NOMO-1 treated with dmso at 0.1 percent for 144 hours (cell line): ENCODE measurements at regions not wholly inside any gene's neighbourhood (a gene's known extent, or its start where the extent isn't known, plus 50 kb on each side); places are given as distances from the start of the nearest gene placed in this dataset.
"Not testable (repeated sequence)": the region's sequence is repeated elsewhere in the genome, so short reads cannot be mapped to it uniquely, and the experiment has no call there.

Experiments used
- DNase-seq: peaks from one replicate; lab custom pipeline; 2025; ENCODE audit not compliant: unreplicated experiment; lab: John Stamatoyannopoulos, UW

DNA sequence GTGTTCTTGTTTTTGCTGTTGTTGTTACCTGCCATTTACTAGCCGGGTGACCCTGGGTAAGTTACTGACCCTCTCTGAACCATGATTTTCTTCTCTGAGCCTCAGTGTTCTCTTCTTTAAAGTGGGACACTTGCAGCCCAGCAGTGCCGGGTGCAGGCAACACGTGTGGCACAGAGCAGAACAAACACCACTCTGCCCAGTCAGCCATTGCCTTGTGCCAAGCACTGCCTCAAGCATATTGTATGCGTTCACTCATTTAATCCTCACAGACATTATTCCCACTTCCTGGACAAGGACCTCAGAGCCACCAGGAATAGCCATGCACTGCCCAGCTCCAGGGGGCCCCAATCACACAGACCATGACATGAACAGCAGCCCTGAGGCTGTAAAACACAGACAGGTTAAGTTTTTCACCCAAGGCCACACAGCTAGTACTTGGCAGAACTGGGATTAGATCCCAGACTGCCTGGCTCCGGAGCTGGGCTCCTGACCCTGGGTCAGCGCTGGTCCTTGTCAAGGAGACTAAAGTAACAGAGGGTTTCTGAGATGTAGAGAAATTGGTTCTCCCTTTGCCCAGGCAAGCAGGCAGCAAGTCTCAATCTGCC lies 74.0 kb upstream of the PTPN1 start:
- no peak for DNase-seq

DNA sequence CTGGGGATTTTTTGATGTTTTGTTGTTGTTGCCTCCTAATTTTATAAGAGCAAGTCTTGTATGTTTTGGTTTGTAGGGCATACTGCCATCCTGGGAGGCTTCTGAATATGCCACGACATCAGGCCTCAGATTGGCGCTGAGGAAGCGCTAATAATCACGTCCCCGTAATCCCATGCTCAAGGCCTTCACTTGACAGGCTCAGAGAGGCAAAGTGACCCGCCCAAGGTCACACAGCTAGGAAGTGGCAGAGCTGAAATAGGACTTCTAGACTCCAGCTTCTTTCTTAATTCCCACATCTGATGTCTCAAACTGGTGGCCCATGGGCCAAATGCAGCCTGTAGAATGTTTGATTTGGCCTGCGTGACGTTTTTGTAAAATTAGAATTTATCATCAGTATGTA lies 73.5 kb upstream of the PTPN1 start:
- DNase-seq, result no peak

DNA sequence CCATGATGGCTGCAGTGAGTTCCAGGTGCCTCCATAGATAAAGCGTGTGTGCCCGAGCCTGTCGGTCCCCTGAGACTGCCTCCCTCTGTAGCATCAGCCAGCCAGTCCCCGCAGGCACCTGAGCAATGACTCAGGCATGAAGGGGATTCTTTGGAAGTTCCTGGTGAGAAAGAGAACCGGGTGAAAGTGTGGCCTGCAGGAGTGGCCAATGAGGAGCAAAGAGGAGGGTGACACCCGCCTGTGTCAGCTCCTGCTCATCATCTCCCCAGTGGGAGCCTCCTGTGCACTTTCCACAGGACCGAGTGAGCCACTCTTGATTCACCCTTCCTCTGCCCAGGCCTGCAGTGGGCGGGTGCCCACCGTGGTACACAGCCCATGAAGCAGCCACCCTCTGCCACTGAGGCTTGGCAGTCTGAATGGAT lies 71.2 kb upstream of the PTPN1 start:
- DNase-seq, result no peak

DNA sequence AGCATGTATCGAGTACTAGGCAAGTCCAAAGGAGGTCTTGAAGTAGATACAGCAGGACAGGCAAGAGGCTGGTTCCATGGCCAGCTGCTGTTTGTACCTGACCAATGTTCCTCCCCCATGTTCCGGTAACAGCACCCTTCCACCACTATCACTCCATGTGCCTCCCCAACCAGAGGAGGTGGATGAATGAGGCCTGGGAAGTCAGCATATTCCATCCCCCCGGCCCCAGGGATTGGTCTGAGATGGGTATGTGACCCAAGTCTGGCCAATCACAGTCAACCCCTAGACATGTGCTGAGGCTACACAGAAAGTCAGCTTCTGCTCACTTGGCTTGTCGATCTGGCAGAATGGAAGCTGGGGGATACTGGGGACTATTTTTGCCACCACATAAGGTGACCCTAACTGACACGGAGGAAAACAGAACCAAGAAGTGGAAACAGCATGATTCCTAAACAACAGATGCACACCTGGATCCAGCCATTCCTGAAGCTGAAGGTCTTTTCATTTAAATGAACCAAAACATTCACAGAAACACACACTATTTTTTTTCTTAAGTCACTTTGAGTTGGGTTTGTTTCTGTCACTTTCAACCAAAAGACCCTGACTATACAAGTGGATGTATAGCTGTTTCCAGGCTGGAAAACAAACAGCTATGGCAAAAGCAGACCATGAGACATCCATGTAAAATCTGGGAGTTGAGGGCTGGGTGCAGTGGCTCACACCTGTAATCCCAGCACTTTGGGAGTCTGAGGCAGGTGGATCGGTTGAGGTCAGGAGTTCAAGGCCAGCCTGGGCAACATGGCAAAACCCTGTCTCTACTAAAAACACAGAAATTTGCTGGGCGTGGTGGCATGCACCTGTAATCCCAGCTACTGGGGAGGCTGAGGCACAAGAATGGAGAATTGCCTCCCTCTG lies 70.4 kb upstream of the PTPN1 start:
- DNase-seq, result no peak

DNA sequence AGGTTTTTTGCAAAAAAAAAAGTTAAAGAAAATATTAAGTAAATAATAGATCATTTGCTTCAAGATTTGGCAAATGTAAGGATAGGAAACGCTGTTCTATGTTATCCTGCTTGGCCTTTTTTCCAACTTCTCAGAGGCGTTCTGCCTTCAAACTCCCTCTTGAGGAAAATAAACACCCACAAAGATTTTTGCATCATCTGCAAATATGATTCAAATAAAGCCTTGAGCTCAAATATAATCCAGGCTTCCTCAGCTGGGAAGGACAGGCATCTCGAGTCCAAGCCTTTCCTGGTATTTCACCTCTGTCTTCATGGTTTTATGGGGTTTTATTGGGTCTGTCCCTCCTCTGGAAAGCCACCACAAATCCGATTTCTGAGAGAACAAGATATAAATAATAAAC lies 67.7 kb upstream of the PTPN1 start:
- no peak for DNase-seq

DNA sequence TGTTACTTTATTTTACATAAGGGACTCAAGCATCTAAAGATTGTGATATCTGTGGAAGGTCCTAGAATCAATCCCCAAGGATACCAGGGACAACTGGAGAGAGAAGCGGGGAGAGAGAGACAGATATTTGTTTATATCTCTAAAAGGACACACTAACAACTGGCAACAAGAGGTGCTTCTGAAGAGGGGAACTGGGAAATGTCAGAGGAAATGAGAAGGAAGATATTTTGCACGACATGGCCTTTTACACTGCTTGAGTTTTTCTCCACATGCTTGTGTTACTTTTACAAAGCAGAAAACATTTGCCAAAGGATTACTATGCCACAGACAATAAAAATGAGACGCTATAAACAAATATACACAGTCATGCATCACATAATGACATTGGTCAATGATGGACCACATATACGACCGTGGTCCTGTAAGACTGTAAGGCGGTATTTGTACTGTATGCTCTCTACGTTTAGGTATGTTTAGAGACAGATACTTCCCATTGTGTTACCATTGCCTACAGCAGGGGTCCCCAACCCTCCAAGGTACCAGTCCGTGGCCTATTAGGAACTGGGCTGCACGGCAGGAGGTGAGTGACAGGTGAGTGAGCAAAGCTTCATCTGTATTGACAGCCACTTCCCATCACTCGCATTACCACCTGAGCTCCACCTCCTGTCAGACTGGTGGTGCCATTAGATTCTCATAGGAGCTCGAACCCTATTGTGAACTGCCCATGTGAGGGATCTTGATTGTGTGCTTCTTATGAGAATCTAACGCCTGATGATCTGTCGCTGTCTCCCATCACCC lies 64.6 kb upstream of the PTPN1 start:
- no peak for DNase-seq

DNA sequence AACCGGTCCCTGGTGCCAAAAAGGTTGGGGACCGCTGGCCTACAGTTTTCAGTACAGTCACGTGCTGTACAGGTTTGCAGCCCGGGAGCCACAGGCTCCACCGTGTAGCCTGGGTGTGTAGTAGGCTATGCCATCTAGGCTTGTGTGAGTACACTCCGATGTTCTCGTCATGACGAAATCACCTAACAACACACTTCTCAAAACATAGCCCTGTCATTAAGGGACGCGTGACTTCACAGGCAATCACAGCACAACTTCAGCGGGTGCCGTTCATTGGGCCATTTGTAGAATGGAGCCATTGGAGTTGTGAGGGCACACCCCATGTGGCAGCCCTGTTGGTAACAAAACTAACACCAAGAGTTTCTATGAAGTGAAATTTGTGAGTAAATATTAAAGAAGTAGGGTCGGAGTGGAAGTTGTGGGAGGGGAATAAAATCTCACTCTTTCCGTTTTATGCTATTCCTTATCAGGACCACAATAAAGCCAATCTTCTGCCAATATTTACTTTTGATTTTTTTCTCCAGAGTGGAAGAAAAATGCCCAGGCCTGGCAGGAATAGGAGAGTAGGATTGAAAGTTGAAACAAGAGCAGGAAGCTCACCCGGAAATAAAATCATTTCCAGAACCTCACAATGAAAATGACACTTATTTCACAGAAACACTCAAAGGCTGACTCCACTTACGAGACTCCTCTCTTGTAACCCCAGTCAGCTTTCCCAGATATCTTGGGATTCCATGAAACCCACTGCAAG lies 63.7 kb upstream of the PTPN1 start:
- DNase-seq, result no peak

DNA sequence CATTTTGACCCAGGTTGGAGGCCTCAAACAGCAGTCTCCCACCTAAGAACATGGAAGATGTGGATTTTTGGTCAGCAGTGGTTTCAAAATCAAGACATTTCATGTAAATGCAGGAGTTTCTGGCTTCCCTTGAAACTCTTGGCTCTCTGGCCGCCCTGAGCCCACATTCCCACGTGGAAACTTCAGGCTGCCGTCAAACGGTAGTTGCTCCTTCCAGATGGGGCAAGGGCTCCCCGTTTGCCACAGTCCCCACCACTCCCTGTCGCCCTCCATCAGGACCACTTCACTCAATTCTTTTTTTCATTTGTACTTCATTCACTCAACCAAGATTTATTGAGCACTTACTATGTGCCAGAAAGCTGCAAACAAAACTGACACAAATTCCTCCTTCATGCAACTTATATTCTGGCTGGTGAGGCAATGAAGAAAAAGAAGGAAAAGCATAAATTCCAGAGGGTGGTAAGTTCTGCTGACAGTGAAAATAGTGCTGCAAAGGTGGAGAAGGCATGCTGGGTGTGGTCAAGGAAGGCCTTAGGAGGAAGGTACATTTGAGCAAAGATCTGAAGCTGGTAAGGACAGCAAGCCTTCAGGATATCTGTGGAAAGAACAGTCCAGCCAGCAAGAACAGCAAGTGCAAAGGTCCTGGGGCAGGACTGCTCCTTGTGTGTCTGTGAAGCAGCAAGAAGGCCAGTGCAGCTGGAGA lies 62.9 kb upstream of the PTPN1 start:
- DNase-seq, result no peak

DNA sequence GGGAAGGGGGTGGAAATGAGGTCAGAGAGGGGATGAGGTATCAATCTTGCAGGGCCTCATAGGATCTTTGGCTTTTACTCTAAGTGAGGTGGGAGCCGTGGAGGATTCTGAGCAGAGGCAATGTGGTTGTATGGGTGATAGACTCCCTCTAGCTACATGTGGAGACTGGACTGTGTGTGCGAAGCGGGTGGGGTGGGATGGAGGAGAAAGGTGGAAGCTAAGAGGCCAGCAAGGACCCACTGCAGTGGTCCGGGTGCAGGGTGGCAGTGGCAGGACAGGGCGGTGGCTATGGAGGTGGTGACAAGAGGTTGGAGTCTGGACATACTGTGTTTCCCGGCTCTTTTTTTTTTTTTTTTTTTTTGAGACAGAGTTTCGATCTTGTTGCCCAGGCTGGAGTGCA lies 62.4 kb upstream of the PTPN1 start:
- DNase-seq, result no peak

DNA sequence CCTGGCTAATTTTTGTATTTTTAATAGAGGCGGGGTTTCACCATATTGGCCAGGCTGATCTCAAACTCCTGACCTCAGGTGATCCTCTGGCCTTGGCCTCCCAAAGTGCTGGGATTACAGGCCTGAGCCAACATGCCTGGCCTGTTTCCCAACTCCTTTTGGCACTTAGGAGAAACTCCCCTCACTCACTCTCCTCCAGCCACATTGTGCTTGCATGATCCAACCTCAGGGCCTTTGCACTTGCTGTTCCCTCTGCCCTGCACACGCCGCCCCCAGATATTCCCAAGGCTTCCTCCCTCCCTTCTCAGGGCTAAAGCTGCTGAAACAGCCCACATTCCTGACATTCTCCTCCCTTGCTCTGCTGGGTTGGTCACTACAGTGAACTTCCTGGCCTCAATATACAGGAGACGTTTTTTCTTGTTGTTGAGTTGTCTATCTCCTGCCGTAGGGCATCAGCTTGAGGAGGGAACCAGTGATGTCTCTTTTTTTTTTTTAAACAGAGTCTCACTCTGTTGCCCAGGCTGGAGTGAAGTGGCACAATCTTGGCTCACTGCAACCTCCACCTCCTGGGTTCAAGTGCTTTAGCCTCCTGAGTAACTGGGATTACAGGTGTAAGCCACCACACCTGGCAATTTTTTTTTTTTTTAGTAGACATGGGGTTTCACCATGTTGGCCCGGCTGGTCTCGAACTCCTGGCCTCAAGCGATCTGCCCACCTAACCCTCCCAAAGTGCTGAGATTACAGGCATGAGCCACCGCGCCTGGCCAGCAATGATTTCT lies 61.4 kb upstream of the PTPN1 start:
- not testable (repeated sequence) for DNase-seq

DNA sequence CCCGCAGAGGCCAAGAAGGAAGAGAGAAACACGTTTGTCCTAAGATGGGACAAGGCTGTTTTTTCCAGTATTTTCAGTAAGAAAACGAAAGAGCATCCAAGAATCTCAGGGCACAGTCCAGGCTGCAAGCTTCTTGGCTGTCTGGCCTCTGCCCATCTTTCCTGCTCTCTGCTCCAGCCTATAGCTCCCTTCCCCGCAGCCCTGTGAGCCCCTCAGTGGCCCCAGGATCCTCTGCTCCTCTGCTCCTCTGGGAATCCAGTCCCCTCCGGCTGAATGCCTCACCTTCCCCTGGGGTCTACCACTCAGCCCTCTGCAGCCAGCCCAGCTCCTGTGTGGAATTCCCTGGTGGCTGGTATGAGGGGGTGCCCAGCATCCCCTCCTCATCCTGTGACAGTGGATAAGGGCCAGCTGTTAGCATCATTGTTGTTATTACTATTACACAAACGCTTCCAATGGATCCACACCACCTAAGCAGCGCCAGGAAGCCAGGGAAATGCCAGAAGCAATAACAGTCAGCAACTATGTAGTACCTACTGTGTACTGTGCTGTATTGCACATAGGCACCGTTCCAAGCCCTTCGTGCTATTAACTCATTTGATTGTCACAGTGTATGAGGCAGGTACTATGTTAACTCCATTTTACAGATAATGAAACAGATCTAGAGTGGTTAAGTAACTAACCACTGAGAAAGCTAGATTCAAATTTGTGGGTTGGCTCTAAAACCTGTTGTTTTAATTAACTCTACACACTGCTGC lies 60.3 kb upstream of the PTPN1 start:
- no peak for DNase-seq

DNA sequence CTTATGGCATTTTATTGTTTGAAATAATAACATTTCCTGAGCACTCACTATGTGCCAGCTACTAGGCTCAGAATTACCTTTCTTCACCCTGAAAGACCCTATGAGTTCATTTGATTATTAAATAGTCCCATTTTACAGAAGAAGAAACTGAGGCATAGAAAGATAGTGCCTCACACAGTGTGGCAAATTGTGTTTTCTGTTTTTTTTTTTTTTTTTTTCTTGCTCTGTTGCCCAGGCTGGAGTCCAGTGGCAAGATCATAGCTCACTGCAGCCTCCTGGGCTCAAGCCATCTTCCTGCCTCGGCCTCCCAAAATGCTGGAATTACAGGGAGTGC lies 59.7 kb upstream of the PTPN1 start:
- DNase-seq, result no peak

DNA sequence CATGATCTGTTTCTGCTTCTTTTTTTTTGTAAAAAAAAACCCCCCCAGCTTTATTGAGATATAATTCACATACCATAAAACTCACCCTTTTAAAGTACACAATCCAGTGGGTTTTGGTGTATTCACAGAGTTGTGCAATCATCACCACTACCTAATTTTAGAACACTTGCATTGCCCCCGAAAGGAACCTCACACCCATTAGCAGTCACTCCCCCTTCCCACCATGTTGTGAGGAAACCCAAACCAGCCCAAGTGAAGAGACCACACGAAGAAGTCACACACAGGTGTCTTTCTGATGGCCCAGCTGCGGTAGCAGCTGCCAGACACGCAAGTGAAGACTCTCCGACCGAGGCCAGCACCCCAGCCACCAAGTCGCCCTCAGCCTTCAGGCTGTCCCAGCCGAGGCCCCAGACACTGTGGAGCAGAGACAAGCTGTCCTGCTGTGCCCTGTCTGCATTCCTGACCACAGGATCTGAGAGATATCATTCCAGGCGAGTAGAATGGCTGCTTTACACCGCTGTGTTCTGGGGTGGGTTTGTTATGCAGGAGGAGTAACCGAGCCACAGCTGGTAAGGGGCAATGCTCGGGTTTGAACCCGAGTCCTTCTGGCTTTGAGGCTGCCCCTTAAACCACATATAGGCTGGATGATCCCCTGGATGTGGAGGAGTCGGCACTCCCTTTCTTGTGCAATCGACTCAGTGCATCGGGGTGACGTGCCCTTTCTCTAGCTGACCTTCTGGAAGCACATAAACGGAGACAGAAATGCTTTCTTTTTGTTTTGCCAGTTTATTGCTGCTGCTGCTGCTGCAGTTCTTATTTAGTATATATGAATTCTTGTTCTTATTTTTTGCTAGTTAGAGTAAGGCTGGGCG lies 59.1 kb upstream of the PTPN1 start:
- DNase-seq, result peak; percentile 83

DNA sequence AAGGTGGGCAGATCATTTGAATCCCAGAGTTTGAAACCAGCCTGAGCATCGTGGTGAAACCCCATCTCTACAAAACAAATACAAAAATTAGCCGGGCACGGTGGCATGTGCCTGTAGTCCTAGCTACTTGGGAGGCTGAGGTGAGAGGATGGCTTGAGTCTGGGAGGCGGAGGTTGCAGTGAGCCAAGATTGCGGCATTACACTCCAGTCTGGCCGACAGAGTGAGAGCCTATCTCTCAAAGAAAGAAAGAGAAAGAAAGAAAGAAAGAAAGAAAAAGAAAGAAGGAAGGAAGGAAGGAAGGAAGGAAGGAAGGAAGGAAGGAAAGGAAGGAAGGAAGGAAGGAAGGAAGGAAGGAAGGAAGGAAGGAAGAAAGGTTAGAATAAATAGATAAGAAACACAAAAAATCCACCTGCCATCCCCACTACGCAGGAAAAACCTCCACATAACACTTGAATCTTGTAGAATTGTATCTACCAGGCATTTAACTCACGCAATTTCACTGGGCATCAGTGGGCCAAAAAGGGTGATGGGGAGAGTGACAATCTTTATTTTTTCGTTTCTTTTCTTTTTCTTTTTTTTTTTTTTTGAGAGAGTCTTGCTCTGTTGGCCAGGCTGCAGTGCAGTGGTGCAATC lies 58.3 kb upstream of the PTPN1 start:
- not testable (repeated sequence) for DNase-seq

DNA sequence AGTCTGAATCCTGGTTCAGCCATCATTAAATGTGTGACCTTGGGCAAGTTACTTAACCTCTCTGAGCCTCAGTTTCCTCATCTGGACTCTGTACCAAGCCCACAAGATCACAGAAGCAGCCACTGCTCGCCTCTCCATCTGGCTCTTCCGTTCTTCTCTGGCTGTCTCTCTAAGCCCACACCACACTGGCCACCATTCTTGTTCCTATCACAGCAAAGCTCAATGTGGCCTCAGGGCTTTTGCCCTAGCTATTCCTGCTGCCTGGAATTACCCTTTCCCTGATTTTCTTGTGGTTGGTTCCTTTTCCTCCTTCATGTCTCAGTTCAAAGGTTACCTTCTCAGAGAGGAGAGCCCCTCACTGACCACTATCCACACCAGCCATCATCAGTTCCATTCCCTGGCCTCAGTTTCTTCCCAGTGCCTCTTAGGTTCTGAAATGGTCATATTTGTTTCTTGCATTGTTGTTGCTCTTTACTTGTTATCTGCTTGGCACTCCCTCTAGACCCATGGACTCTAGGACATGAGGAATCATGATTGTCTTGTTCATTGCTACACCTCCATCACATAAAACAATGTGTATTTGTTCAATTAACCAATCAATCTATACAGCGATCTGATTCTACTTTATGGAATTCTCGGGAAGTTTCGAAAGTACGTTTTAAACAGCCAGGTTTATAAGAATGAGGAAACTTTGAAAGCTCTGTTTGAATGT lies 56.5 kb upstream of the PTPN1 start:
- no peak for DNase-seq

DNA sequence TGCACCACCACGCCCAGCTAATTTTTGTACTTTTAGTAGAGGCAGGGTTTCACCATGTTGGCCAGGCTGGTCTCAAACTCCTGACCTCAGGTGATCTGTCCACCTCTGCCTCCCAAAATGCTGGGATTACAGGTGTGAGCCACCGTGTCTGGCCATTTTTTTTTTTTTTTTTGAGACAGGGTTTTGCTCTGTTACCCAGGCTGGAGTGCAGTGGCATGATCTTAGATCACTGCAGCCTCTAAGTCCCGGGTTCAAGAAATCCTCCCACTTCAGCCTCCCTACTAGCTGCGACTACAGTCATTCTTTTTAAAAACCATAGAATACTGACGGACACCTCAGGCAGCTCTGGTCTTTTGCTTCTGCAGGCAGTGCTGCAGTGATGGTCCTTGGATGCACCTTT lies 54.9 kb upstream of the PTPN1 start:
- DNase-seq, result not testable (repeated sequence)
